NT2/D1 (cell line): ENCODE measurements at regions not wholly inside any gene's neighbourhood (a gene's known extent, or its start where the extent isn't known, plus 50 kb on each side); places are given as distances from the start of the nearest gene placed in this dataset.

Experiments used
- SUZ12 ChIP-seq: IDR thresholded peaks from 2 replicates; pipeline ENCODE4 v1.6.1; 2011; ENCODE audit not compliant: insufficient read length, insufficient read depth; ENCODE audit errors: extremely low read depth
- ZNF274 ChIP-seq: IDR thresholded peaks from 2 replicates; pipeline ENCODE4 v1.6.1; 2011; ENCODE audit warnings: mild to moderate bottlenecking, low read depth, low read length

DNA sequence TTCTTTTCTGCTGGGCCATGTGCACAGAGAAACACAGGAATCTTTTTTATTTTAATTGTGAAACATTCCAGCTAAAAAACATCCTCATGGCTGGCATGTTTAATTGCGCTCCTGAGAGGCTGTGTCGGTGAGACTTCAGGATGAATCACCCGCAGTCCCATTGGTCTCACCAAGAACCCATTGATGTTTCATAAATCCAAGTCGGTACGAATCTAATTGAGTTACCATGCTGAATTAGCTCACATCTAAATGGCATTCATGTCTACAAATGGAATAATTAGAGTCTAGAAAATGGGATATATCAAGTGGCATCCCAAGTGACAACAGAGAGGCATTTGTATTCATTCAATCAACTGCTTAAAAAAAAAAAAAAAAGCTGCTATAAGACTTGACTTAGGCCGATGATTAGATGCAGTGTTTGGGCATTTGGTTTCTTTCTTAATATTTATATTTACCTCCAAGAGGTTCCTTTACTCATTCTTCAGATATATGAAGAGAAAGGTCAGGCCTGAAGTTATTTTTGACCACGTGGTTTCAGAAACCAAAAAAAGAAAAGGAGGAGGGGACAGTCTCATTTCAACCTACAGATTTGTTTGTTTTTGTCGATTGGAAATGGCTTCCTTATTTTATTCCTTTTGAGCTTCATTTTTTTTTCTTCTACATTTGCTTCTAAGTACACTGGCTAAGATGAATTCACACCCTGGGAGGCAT is 79.1 kb upstream of the FOXB1 start:
- TF ChIP-seq SUZ12: no peak
- TF ChIP-seq ZNF274: no peak
